Panc1 (cell line): ENCODE measurements at regions not wholly inside any gene's neighbourhood (a gene's known extent, or its start where the extent isn't known, plus 50 kb on each side); places are given as distances from the start of the nearest gene placed in this dataset.

Experiments used
- SIN3A ChIP-seq: IDR thresholded peaks from 2 replicates; pipeline ENCODE4 v1.6.1; 2012; ENCODE audit warnings: low read depth, mild to moderate bottlenecking, low read length, moderate library complexity, borderline replicate concordance; ENCODE audit not compliant: insufficient read depth
- TF ChIP-seq, protein P1 (sequence below): fragments of 450-650 bp; IDR thresholded peaks from 2 replicates; pipeline ENCODE4 v1.5.1; 2017; ENCODE audit warnings: mild to moderate bottlenecking
- TF ChIP-seq, protein P2 (sequence below), 2 experiments: IDR thresholded peaks; 2 replicates each; pipeline ENCODE4 v1.6.1; 2011 to 2012; ENCODE audit warnings: low read depth in 2 of 2, control low read depth in 1 of 2, low read length in 1 of 2, mild to moderate bottlenecking in 1 of 2, moderate library complexity in 1 of 2; ENCODE audit not compliant: insufficient read depth in 1 of 2

DNA sequence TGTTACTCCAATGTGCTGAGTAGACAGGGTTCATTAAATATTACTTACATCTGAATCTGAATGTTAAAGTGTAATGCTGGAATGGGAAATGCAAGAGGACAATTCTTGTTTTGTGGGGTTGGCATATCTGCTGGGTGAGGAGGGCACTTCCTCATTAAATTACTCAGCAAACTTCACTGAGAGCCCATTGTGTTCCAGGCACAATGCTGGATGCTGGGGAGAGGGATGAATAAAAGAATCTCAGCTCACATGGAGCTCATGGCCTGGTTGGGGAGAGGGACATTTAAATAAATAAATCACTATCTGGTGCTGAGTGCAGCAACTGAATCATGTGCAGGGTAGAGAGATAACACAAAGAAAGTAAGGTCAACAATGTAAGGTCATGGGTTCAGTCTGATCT lies 199.2 kb upstream of the CFAP20DC start:
- TF ChIP-seq, protein P1, sequence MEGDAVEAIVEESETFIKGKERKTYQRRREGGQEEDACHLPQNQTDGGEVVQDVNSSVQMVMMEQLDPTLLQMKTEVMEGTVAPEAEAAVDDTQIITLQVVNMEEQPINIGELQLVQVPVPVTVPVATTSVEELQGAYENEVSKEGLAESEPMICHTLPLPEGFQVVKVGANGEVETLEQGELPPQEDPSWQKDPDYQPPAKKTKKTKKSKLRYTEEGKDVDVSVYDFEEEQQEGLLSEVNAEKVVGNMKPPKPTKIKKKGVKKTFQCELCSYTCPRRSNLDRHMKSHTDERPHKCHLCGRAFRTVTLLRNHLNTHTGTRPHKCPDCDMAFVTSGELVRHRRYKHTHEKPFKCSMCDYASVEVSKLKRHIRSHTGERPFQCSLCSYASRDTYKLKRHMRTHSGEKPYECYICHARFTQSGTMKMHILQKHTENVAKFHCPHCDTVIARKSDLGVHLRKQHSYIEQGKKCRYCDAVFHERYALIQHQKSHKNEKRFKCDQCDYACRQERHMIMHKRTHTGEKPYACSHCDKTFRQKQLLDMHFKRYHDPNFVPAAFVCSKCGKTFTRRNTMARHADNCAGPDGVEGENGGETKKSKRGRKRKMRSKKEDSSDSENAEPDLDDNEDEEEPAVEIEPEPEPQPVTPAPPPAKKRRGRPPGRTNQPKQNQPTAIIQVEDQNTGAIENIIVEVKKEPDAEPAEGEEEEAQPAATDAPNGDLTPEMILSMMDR, result no peak
- no peak for TF ChIP-seq SIN3A
- TF ChIP-seq, protein P2, sequence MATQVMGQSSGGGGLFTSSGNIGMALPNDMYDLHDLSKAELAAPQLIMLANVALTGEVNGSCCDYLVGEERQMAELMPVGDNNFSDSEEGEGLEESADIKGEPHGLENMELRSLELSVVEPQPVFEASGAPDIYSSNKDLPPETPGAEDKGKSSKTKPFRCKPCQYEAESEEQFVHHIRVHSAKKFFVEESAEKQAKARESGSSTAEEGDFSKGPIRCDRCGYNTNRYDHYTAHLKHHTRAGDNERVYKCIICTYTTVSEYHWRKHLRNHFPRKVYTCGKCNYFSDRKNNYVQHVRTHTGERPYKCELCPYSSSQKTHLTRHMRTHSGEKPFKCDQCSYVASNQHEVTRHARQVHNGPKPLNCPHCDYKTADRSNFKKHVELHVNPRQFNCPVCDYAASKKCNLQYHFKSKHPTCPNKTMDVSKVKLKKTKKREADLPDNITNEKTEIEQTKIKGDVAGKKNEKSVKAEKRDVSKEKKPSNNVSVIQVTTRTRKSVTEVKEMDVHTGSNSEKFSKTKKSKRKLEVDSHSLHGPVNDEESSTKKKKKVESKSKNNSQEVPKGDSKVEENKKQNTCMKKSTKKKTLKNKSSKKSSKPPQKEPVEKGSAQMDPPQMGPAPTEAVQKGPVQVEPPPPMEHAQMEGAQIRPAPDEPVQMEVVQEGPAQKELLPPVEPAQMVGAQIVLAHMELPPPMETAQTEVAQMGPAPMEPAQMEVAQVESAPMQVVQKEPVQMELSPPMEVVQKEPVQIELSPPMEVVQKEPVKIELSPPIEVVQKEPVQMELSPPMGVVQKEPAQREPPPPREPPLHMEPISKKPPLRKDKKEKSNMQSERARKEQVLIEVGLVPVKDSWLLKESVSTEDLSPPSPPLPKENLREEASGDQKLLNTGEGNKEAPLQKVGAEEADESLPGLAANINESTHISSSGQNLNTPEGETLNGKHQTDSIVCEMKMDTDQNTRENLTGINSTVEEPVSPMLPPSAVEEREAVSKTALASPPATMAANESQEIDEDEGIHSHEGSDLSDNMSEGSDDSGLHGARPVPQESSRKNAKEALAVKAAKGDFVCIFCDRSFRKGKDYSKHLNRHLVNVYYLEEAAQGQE (IDR thresholded peaks at IDR 0.05; ENCODE audit: insufficient read depth in 1 of 2, low read depth in 2 of 2, low read length in 1 of 2), result no peak
